ENCODE measurements at regions not wholly inside any gene's neighbourhood (a gene's known extent, or its start where the extent isn't known, plus 50 kb on each side); places are given as distances from the start of the nearest gene placed in this dataset.

DNA sequence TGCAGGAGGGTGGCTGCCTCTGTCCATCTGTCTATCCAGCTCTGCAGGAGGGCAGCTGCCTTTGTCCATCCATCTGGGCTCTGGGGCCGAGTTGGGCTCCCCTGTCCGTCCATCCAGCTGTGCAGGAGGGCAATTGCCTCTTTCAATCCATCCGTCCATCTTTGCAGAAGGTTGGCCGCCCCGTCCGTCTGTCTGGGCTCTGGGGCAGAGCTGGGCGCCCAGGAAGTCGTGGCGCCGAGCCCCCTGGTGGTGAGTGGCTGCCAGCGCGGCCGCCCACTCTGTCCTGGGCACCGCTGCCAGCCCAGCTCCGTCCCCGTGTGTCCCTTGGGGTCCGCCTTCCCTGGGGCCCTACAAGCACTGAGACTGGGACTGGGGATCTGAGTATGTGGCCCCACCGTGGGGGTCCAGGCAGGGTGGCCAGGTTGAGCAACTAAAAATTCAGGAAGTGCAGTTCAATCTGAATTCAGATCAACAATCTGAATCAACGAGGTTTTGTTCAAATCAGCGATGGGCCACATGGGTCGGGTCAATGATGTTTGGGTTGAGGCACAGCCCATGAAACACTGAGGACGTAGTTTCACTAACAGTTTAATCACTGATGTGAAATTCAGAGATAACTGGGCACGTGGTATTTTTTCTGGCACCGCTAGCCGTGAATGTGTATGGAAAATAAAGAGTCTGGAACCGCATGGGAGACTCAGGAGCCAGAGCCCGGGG is 99.1 kb upstream of the ACTRT2 start:
- peak; percentile 92 for TF ChIP-seq CTCF (conservative IDR thresholded peaks at IDR 0.05; ENCODE audit: low read depth, low read length)
- TF ChIP-seq EZH2 (IDR thresholded peaks at IDR 0.05; ENCODE audit: low read length, unreplicated experiment): no peak

Measured in PC-3 (cell line).